ENCODE measurements at regions not wholly inside any gene's neighbourhood (a gene's known extent, or its start where the extent isn't known, plus 50 kb on each side); places are given as distances from the start of the nearest gene placed in this dataset.

GRCh38 chr13:50286324-50286723 lies 271.1 kb downstream of the KCNRG start:
- H3F3A ChIP-seq (ENCODE audit: insufficient read depth, low read length) = no peaks in the 10 kb centered on the region
- no peak overlapping the region for H3K4me3 ChIP-seq (ENCODE audit: low read depth, low read length, poor library complexity, severe bottlenecking)
- H4K20me1 ChIP-seq (ENCODE audit: insufficient read depth, low read length) = no peaks in the 10 kb centered on the region
- no peaks in the 10 kb centered on the region for H3K9me3 ChIP-seq (ENCODE audit: low read length)
- no peak overlapping the region for H2AFZ ChIP-seq (ENCODE audit: low read length)
- TF ChIP-seq EZH2 (IDR thresholded peaks at IDR 0.05; ENCODE audit: borderline replicate concordance, low read length) = no peak
- TF ChIP-seq CTCF (IDR thresholded peaks at IDR 0.05; ENCODE audit: low read length) = no peak
- no peaks in the 10 kb centered on the region for H3K27me3 ChIP-seq (ENCODE audit: insufficient read depth, low read length)
- no peak overlapping the region for H3K27ac ChIP-seq (ENCODE audit: low read depth, low read length, poor library complexity, severe bottlenecking)
- peaks cover 6% of the 10 kb centered on the region for H3K4me1 ChIP-seq (ENCODE audit: insufficient read depth, low read length, severe bottlenecking)
- H3K9me2 ChIP-seq (ENCODE audit: low read depth, low read length) = no peaks in the 10 kb centered on the region
- H3K36me3 ChIP-seq (ENCODE audit: insufficient read depth, low read length) = no peaks in the 10 kb centered on the region
- H3K4me2 ChIP-seq (ENCODE audit: low read length) = no peak overlapping the region
- H3K79me2 ChIP-seq (ENCODE audit: insufficient read depth, low read length) = no peaks in the 10 kb centered on the region
- no peak overlapping the region for H3K9ac ChIP-seq (ENCODE audit: low read length)

GRCh38 chr13:50290186-50290585 lies 274.9 kb downstream of the KCNRG start:
- Histone ChIP-seq H3K9me3 (ENCODE audit: low read length) (no peaks in the 10 kb centered on the region), H3K36me3 (ENCODE audit: insufficient read depth, low read length) (no peaks in the 10 kb centered on the region), H2AFZ (ENCODE audit: low read length) (no peak overlapping the region), H3K4me1 (ENCODE audit: insufficient read depth, low read length, severe bottlenecking) (no peaks in the 10 kb centered on the region), H3K9me2 (ENCODE audit: low read depth, low read length) (no peaks in the 10 kb centered on the region), H3K27me3 (ENCODE audit: insufficient read depth, low read length) (no peaks in the 10 kb centered on the region), H4K20me1 (ENCODE audit: insufficient read depth, low read length) (no peaks in the 10 kb centered on the region), H3K4me3 (ENCODE audit: low read depth, low read length, poor library complexity, severe bottlenecking) (no peak overlapping the region), H3K79me2 (ENCODE audit: insufficient read depth, low read length) (no peaks in the 10 kb centered on the region), H3K4me2 (ENCODE audit: low read length) (no peak overlapping the region), H3K27ac (ENCODE audit: low read depth, low read length, poor library complexity, severe bottlenecking) (no peak overlapping the region), H3K9ac (ENCODE audit: low read length) (no peak overlapping the region), H3F3A (ENCODE audit: insufficient read depth, low read length) (no peaks in the 10 kb centered on the region)
- TF ChIP-seq EZH2 (IDR thresholded peaks at IDR 0.05; ENCODE audit: borderline replicate concordance, low read length) (no peak), CTCF (IDR thresholded peaks at IDR 0.05; ENCODE audit: low read length) (no peak)

- no peaks in the 10 kb centered on the region for H3K9me3 ChIP-seq (ENCODE audit: low read length)
- H3F3A ChIP-seq (ENCODE audit: insufficient read depth, low read length) = no peaks in the 10 kb centered on the region
- H3K27ac ChIP-seq (ENCODE audit: low read depth, low read length, poor library complexity, severe bottlenecking) = no peak overlapping the region
- H3K4me3 ChIP-seq (ENCODE audit: low read depth, low read length, poor library complexity, severe bottlenecking) = no peak overlapping the region
- TF ChIP-seq EZH2 (IDR thresholded peaks at IDR 0.05; ENCODE audit: borderline replicate concordance, low read length) (no peak), CTCF (IDR thresholded peaks at IDR 0.05; ENCODE audit: low read length) (no peak)
- no peaks in the 10 kb centered on the region for H3K9me2 ChIP-seq (ENCODE audit: low read depth, low read length)
- no peaks in the 10 kb centered on the region for H3K4me1 ChIP-seq (ENCODE audit: insufficient read depth, low read length, severe bottlenecking)
- no peaks in the 10 kb centered on the region for H3K36me3 ChIP-seq (ENCODE audit: insufficient read depth, low read length)
- no peak overlapping the region for H3K9ac ChIP-seq (ENCODE audit: low read length)
- no peaks in the 10 kb centered on the region for H3K79me2 ChIP-seq (ENCODE audit: insufficient read depth, low read length)
- no peak overlapping the region for H2AFZ ChIP-seq (ENCODE audit: low read length)
- no peaks in the 10 kb centered on the region for H4K20me1 ChIP-seq (ENCODE audit: insufficient read depth, low read length)
- H3K4me2 ChIP-seq (ENCODE audit: low read length) = no peak overlapping the region
- no peaks in the 10 kb centered on the region for H3K27me3 ChIP-seq (ENCODE audit: insufficient read depth, low read length)
Observed at GRCh38 chr13:50291611-50292010, 276.4 kb downstream of the KCNRG start.

Data from OCI-LY1 (cell line).